ENCODE measurements at regions not wholly inside any gene's neighbourhood (a gene's known extent, or its start where the extent isn't known, plus 50 kb on each side); places are given as distances from the start of the nearest gene placed in this dataset.
A peak's percentile ranks its signal among the peaks of the same experiment; 100 is the strongest.
"Not testable (repeated sequence)": the region's sequence is repeated elsewhere in the genome, so short reads cannot be mapped to it uniquely, and the experiment has no call there.

GRCh38 chr4:83780053-83780733, 244.3 kb downstream of the GPAT3 start:
- DNase-seq (ENCODE audit: low read depth), result no peak

DNA sequence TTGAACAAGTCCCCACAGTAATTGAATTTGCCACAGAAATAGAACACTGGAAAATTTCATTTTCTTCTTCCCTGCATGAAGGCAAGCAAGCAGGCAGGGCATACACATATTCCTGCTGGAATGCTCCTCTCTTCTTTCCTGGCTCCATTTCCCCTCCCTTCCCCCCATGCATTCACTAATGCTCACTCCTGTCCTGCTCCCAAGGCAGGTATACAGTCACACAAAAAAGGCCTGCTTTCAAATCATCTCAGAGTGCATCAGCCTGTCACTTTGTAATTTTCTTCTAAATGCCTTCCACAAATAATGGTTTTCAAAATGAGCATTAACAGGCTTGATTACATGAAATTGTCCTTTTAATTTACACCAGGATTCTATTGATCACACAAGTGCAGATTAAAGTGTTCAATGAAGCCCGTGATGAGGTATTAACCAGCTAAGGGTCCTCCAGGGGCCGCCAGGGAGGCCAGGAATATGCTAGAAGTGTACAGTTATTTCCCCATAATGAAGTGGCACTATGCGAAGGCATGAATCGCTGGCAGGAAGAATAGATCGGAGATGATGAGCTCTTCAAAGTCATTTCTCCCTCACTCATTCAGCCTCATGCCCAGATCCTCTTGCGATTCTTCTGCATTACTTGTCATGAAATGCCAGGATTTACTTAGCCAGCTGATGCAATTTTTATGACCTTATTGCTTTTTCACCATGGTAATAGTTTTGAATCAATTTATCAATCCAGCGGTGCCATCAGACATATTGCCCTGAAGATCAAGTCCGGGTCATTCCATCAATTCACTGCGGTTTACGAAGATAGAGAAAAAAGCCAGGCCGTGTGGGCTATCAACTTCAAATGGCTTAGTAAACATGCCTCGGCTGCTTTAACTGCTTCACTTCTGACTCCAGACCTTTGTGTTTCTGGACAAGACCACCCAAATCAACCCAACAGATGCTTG, 243.5 kb downstream of the GPAT3 start:
- no peak for DNase-seq (ENCODE audit: low read depth)

- no peak for DNase-seq (ENCODE audit: low read depth)
Measured at GRCh38 chr4:83772685-83773084, 236.8 kb downstream of the GPAT3 start.

- DNase-seq (ENCODE audit: low read depth), result peak; percentile 42
Measured at GRCh38 chr4:83771113-83771705, 235.3 kb downstream of the GPAT3 start.

DNA sequence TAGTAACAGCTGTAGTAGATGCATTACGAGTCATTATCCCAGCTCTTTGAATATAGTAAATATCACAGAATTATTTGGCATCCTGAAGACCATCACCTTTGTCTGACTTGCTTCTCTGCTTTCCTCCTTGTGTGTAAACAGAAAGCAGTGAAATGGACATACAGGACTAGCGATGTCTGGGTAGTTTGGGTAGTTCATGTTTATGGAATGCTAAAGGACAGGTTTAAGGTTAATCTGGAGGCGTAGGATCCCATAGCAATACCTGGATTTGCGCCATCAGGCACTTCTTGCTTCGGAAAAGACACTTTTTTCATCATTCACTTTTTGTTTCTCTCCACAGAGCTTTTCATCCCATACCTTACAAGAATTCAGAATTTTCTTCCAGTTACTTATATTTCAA, 232.2 kb downstream of the GPAT3 start:
- no peak for DNase-seq (ENCODE audit: low read depth)

DNA sequence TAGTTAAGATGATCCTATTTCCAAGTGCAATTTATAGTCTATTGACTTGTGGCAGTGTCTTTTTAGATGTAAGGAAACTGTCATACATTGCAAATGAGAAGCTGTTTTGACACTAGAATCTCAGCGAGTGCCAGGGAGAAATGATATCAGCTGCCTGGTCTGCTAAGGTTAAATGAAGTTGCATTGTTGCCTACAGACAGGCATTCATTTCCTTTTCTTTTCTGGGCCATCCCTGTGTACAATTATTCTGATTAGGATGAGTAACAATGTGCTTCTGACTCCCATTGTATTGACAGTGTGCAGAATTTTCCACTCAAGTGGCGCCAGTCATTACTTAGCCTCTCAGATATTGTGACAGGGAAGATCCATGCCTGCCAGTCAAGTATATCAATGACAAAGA, 231.2 kb downstream of the GPAT3 start:
- DNase-seq (ENCODE audit: low read depth), result no peak

DNA sequence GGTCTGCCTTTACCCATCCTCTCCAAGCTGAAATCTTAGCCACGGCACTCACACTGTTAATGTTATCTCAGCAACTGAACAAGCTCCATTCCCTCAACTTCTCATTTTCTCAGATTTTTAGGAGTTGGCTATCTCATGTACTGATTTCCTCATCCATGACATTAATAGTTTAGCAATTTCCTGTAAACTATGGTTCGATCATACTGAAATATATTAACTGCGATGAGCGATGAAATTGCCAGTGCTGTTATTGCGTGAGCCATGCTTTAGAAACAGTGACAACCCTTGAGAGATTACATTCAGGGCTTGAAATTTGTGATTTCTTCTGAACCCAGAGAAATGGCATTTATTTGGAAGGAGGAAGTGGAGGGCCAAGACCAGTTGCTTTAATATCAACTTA, 223.7 kb downstream of the GPAT3 start:
- DNase-seq (ENCODE audit: low read depth), result no peak

GRCh38 chr4:83758285-83758684, 222.4 kb downstream of the GPAT3 start:
- no peak for DNase-seq (ENCODE audit: low read depth)

DNA sequence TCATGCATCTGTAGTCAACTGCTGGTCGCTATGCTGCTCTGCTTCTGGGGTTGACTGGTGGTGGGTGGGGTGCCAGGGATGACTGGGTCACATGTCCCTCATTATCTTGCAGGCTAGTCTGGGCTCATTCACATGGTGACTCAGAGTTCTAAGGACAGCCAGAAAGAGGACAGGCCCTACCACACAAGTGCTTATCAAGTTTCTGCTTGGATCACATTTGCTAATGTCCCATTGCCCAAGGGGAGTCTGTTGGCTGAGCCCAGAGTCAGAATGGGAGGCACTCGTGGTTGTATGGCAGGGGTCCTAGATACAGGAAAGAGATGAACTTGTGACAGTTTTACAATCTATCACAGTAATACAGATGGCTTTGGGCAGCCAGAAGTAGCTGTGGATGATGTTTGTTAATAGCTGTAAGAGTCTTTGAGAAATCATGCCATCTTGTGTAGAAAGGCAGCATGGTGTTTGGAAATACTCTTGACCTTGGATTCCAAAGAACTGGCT, 221.3 kb downstream of the GPAT3 start:
- peak; percentile 7 for DNase-seq (ENCODE audit: low read depth)

DNA sequence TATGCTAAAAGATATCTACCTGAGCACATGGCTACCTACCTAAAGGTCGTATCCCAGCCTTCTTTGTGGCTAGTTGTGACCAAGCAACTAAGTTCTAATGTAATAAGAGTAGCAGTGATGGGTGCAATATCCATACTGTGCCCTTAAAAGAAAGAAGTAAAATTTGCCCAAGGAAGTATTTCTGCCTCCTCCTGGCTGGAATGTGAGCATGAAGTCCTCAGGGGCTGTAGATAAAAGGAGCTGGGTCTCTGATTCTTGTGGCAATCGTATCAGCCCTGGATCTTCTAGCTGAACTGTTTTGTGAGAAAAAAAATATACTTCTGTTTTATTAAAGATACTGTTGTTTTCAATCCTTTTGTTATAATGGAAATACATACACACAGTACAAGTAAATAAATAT, 217.4 kb downstream of the GPAT3 start:
- no peak for DNase-seq (ENCODE audit: low read depth)

- no peak for DNase-seq (ENCODE audit: low read depth)
Measured at GRCh38 chr4:83751336-83751949, 215.5 kb downstream of the GPAT3 start.

- DNase-seq (ENCODE audit: low read depth), result no peak
Measured at GRCh38 chr4:83748711-83749110, 212.8 kb downstream of the GPAT3 start.

GRCh38 chr4:83738895-83739294, 203.0 kb downstream of the GPAT3 start:
- no peak for DNase-seq (ENCODE audit: low read depth)

GRCh38 chr4:83734576-83734975, 198.7 kb downstream of the GPAT3 start:
- no peak for DNase-seq (ENCODE audit: low read depth)

DNA sequence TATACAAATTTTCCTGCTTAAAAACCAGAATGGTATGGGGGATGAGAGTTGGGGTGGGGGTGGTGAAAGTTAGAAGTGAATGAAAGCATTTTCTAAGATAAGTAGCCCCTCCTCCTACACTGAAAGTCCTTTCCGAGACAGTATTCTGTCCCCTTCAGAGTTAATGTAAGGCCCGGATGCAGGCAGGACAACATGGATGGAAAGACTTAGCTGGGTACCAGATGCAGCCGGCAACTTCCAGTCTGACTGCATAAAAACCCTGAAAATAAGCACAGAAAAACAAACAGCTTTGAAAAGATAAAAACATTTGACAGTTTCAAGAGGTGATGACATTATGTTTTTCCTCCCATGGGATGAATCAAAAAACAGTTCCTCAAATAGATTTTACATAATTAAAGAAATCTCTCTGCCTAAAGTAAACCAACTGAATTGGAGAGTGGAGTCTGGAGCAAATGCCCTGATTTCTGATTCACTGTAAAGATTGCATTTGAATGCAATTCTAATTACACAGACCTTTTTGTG, 196.3 kb downstream of the GPAT3 start:
- DNase-seq (ENCODE audit: low read depth), result no peak

DNA sequence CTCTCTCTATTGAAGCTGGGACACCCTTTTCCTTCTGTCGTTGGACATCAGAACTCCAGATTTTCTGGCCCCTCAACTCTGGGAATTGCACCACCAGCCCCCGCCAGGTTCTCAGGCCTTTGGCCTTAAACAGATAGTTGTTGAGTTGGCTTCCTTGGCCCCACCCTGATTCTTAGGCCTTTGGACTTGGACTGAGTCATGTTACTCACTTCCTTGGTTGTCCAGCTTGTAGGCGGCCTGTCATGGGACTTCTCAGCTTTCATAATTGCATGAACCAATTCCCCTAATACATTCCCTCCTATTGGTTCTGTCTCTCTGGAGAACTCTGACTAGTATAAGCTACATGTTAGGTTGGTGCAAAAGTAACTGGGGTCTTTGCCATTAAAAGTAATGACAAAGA, 195.7 kb downstream of the GPAT3 start:
- DNase-seq (ENCODE audit: low read depth), result peak; percentile 5

DNA sequence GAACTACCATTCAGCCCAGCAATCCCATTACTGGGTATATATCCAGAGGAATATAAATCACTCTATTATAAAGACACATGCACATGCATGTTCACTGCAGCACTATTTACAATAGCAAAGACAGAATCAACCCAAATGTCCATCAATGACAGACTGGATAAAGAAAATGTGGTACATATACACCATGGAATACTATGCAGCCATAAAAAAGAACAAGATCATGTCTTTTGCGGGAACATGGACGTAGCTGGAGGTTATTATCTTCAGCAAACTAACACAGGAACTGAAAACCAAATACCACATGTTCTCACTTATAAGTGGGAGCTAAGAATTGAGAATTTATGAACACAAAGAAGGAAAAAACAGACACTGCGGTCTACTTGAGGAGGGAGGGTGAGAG, 195.1 kb downstream of the GPAT3 start:
- DNase-seq (ENCODE audit: low read depth), result not testable (repeated sequence)

DNA sequence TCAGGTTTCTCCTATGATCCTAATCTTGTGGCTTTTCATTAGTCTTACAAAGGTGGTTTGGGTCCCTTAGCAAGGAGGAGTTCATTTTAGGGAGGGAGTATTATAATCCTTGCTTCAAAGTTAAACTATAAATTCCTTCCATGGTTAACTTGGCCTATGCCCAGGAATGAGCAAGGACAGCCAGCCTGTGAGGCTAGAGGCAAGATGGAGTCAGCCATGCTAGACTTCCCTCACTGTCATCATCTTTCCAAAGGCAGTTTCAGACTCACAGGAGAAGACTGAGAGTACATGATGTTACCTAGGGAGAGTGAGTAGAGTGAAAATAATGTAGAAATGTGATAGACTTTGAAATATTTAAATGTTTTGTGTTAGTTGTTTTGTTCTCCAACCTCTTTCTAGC, 192.3 kb downstream of the GPAT3 start:
- no peak for DNase-seq (ENCODE audit: low read depth)

- DNase-seq (ENCODE audit: low read depth), result no peak
Measured at GRCh38 chr4:83725336-83726085, 189.6 kb downstream of the GPAT3 start.

DNA sequence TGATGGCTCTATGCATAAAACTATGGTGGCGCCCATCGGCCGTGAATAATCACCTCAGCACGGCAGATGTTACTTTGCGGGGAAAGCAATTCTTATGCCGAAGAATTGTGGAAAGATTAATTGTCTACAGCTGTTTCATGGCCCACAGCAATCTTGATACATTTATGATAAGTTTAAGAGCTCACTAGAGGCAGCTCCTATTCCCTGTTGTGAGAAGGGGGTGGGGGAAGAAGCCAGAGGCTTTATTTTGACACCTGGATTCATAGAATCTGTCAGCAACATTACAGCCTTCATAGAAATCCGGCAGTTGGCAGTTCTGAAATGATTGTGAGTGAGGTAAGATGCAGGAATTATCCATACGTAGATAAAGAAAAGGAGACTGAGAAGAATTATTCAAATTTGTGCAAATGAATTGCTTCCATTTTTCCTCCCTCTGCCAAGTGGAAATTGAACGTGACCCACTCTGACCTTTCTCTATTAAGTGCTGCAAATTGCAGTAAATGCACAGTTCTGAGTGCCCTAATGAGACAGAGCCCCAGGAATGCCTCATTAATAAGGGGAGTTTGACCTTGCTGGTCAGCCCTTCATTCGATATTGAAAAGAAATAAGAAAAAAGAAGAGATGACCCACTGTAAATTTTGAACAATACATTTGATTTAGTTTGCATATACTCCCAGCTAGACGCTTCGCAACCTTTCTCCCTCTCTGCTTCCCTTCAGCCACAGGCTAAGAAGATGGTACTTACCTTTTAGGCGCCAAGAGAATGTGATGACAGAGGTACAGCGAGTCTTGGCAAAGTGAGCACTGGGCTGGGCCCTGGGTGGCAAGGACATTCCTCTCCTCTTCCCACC, 188.8 kb downstream of the GPAT3 start:
- no peak for DNase-seq (ENCODE audit: low read depth)
